K562 (cell line): ENCODE measurements at regions not wholly inside any gene's neighbourhood (a gene's known extent, or its start where the extent isn't known, plus 50 kb on each side); places are given as distances from the start of the nearest gene placed in this dataset.

Source experiments
- ATAC-seq: fragments of 200-7000 bp; cut with Tn5 transposase; 3 replicates; pipeline ENCODE4 v1.9.1; 2020; ENCODE audit warnings: moderate library complexity
- BruUV-seq: library from RNA; stranded (reverse); fragments of 400-500 nt; replicated peaks from 2 replicates; lab custom pipeline; 2021; lab: Mats Ljungman, UMichigan
- CTCF ChIA-PET: fragments of 300-600 bp; formaldehyde crosslinking; extraction: SDS; loops from one replicate; lab custom pipeline; 2021; ENCODE audit warnings: low intra/inter-chr PET ratio; lab: Yijun Ruan, JAX
- POLR2A ChIA-PET: fragments of 300-600, 350-650 bp; sonication (Branson Sonifier 250); formaldehyde crosslinking; extraction: SDS; loops from one replicate; lab custom pipeline; 2021; ENCODE audit warnings: antibody characterized with exemption, inconsistent platforms; lab: Yijun Ruan, JAX
- DNase-seq, 4 experiments: peaks; one replicate each; pipeline versions ENCODE4 v3.0.0 to v3.0.0-alpha.2; 2011 to 2018; ENCODE audit warnings: low spot score in 3 of 4, mixed read lengths in 3 of 4; ENCODE audit errors: extremely low read depth in 1 of 4
- FAIRE-seq: peaks from 2 replicates; lab custom pipeline; 2011; peaks lifted over from hg19 to GRCh38; lab: Jason Lieb, UNC
- H2AFZ ChIP-seq: 2 replicates; pipeline ENCODE4 v1.6.0; 2011; ENCODE audit warnings: low read depth, low read length, control low read depth, inconsistent platforms
- H3K27ac ChIP-seq: fragments of 200-600 bp; 3 replicates; pipeline ENCODE4 v1.8.0; 2011; ENCODE audit warnings: low read depth, mild to moderate bottlenecking, control low read depth, inconsistent platforms, low read length, moderate library complexity, mixed read lengths; ENCODE audit errors: extremely low read depth
- H3K27me3 ChIP-seq, 2 experiments: fragments of 300-600 bp in 1 of 2; 2 replicates in 1 of 2; 3 replicates in 1 of 2; pipeline versions ENCODE4 v1.6.0 to v1.8.0; 2011; ENCODE audit warnings: inconsistent platforms in 2 of 2, low read length in 2 of 2, mild to moderate bottlenecking in 1 of 2, mixed read lengths in 1 of 2, moderate library complexity in 1 of 2; ENCODE audit not compliant: control insufficient read depth in 2 of 2, insufficient read depth in 2 of 2
- H3K36me3 ChIP-seq: fragments of 300-600 bp; 3 replicates; pipeline ENCODE4 v1.8.0; 2011; ENCODE audit warnings: mild to moderate bottlenecking, low read length, inconsistent platforms; ENCODE audit not compliant: control insufficient read depth, insufficient read depth
- H3K4me1 ChIP-seq, 2 experiments: fragments of 200-600 bp in 1 of 2; replicated peaks in 1 of 2; 2 replicates in 1 of 2; 3 replicates in 1 of 2; pipeline versions ENCODE4 v1.5.1 to v1.8.0; 2011; ENCODE audit warnings: inconsistent platforms in 2 of 2, low read length in 2 of 2, mild to moderate bottlenecking in 1 of 2, mixed read lengths in 1 of 2, moderate library complexity in 1 of 2; ENCODE audit not compliant: control insufficient read depth in 2 of 2, insufficient read depth in 2 of 2
- H3K4me2 ChIP-seq: 2 replicates; pipeline ENCODE4 v1.6.1; 2011; ENCODE audit warnings: low read length, control low read depth, inconsistent platforms, mixed read lengths; ENCODE audit not compliant: insufficient read depth
- H3K4me3 ChIP-seq: fragments of 200-600 bp; sonication (generic), shearing (Covaris generic); 2 replicates; pipeline ENCODE4 v1.5.1; 2016; ENCODE audit warnings: control low read depth, inconsistent platforms
- H3K79me2 ChIP-seq: fragments of 200-600 bp; 3 replicates; pipeline ENCODE4 v1.8.0; 2011; ENCODE audit warnings: low read length, inconsistent platforms; ENCODE audit not compliant: control insufficient read depth, insufficient read depth
- H3K9ac ChIP-seq, 2 experiments: 2 replicates each; pipeline versions ENCODE4 v1.6.0 to v1.6.1; 2011; ENCODE audit warnings: low read depth in 2 of 2, low read length in 2 of 2, control low read depth in 1 of 2, inconsistent platforms in 1 of 2, mild to moderate bottlenecking in 1 of 2, mixed read lengths in 1 of 2; ENCODE audit not compliant: insufficient read depth in 1 of 2
- H3K9me1 ChIP-seq: one replicate; pipeline ENCODE4 v1.6.0; 2011; ENCODE audit warnings: inconsistent platforms, mild to moderate bottlenecking, low read length, moderate library complexity; ENCODE audit not compliant: control insufficient read depth, insufficient read depth
- H3K9me3 ChIP-seq: replicated peaks from 2 replicates; pipeline ENCODE4 v1.5.1; 2011; ENCODE audit warnings: low read depth, low read length, inconsistent platforms; ENCODE audit not compliant: control insufficient read depth, insufficient read depth
- H4K20me1 ChIP-seq: replicated peaks from 2 replicates; pipeline ENCODE4 v1.6.1; 2011; ENCODE audit warnings: low read length, inconsistent platforms, mixed read lengths; ENCODE audit not compliant: control insufficient read depth, insufficient read depth
- CREB1 ChIP-seq, 2 experiments: sonication (generic) in 1 of 2; formaldehyde crosslinking in 1 of 2; IDR thresholded peaks; 2 replicates each; pipeline versions ENCODE4 v1.6.1 to v1.8.0; 2012 to 2022; ENCODE audit warnings: inconsistent platforms in 1 of 2, mild to moderate bottlenecking in 1 of 2, missing genetic modification reagents in 1 of 2, moderate library complexity in 1 of 2
- GABPB1 ChIP-seq: sonication (generic); formaldehyde crosslinking; IDR thresholded peaks from 2 replicates; pipeline ENCODE4 v1.8.0; 2022; ENCODE audit warnings: mild to moderate bottlenecking, missing genetic modification reagents
- HDAC2 ChIP-seq: fragments of 450-650 bp; IDR thresholded peaks from 2 replicates; pipeline ENCODE4 v1.6.1; 2016; ENCODE audit warnings: mild to moderate bottlenecking
- LARP7 ChIP-seq: fragments of 450-650 bp; IDR thresholded peaks from 2 replicates; pipeline ENCODE4 v1.6.1; 2016
- MCM7 ChIP-seq, 2 experiments: fragments of 450-650 bp; IDR thresholded peaks; 2 replicates each; pipeline ENCODE4 v1.6.1; 2016 to 2018
- MECOM ChIP-seq: fragments of 250-450 bp; sonication (Bioruptor Pico); IDR thresholded peaks from 2 replicates; pipeline ENCODE4 v1.8.0; 2022; ENCODE audit warnings: inconsistent platforms
- POLR3A ChIP-seq: IDR thresholded peaks from 2 replicates; pipeline ENCODE4 v1.6.1; 2011; ENCODE audit warnings: borderline replicate concordance, mild to moderate bottlenecking, moderate library complexity; ENCODE audit not compliant: insufficient read length, insufficient read depth; ENCODE audit errors: extremely low read depth
- RBM39 ChIP-seq: fragments of 200-400 bp; formaldehyde crosslinking; optimal IDR thresholded peaks from 2 replicates; pipeline ENCODE3; 2018; ENCODE audit warnings: low read depth, low read length
- WHSC1 ChIP-seq: IDR thresholded peaks from one replicate; pipeline ENCODE4 v1.6.1; 2012; ENCODE audit warnings: low read length, control low read depth, inconsistent platforms
- ZNF23 ChIP-seq: fragments of 250-450 bp; sonication (Bioruptor Pico); IDR thresholded peaks from 2 replicates; pipeline ENCODE4 v1.4.0; 2020; ENCODE audit warnings: mild to moderate bottlenecking
- ZNF263 ChIP-seq: sonication (generic); formaldehyde crosslinking; IDR thresholded peaks from 2 replicates; pipeline ENCODE4 v1.8.0; 2022; ENCODE audit warnings: mild to moderate bottlenecking, missing genetic modification reagents, borderline replicate concordance
- ZNF75A ChIP-seq: fragments of 450-650 bp; formaldehyde crosslinking; IDR thresholded peaks from 2 replicates; pipeline ENCODE4 v1.4.0; 2020; ENCODE audit warnings: mild to moderate bottlenecking
- ZNF778 ChIP-seq: fragments of 450-650 bp; formaldehyde crosslinking; IDR thresholded peaks from 2 replicates; pipeline ENCODE4 v1.4.0; 2020; ENCODE audit warnings: mild to moderate bottlenecking, moderate library complexity
- WGBS: fragments of 100-300 bp; shearing (Covaris generic); methylation state at CpG from one replicate; pipeline ENCODE4 v1.1.6; 2016; ENCODE audit warnings: low coverage, mixed read lengths; ENCODE audit not compliant: insufficient coverage; ENCODE audit errors: missing lambda C conversion rate; 5-methylcytosine and 5-hydroxymethylcytosine counted together
- in situ Hi-C: fragments of 300-500 bp; cut with MboI; formaldehyde crosslinking; loops from 4 replicates; pipeline ENCODE4 v1.15.0; 2018; ENCODE audit warnings: inconsistent platforms, mixed read lengths
- intact Hi-C: fragments of 100-400 bp; cut with micrococcal nuclease; formaldehyde crosslinking; loops from 2 replicates; pipeline ENCODE4 v1.14.2; 2022
- TF ChIP-seq, protein P1 (sequence below): fragments of 450-650 bp; IDR thresholded peaks from 2 replicates; pipeline ENCODE4 v1.6.1; 2016; ENCODE audit warnings: antibody characterized with exemption
- TF ChIP-seq, protein P2 (sequence below): fragments of 250-450 bp; sonication (Bioruptor Pico); IDR thresholded peaks from 2 replicates; pipeline ENCODE4 v1.5.1; 2021; ENCODE audit warnings: mild to moderate bottlenecking
- TF ChIP-seq, protein P3 (sequence below), 3 experiments: IDR thresholded peaks in 2 of 3; conservative IDR thresholded peaks in 1 of 3; 2 replicates each; pipeline ENCODE4 v1.5.1; 2011 to 2012; ENCODE audit warnings: low read length in 3 of 3, mild to moderate bottlenecking in 3 of 3, control low read depth in 2 of 3, improper control_type of control experiment in 1 of 3, inconsistent platforms in 1 of 3, low read depth in 1 of 3, mixed read lengths in 1 of 3, moderate library complexity in 1 of 3; ENCODE audit not compliant: insufficient read depth in 2 of 3
- TF ChIP-seq, protein P4 (sequence below), 2 experiments: fragments of 250-450 bp in 1 of 2; fragments of 450-650 bp in 1 of 2; sonication (Bioruptor Pico) in 1 of 2; IDR thresholded peaks; 2 replicates each; pipeline versions ENCODE4 v1.6.1 to v1.8.0; 2016 to 2021; ENCODE audit warnings: mild to moderate bottlenecking in 2 of 2, moderate library complexity in 2 of 2, missing compliant biosample characterization in 1 of 2, missing genetic modification characterization in 1 of 2

DNA sequence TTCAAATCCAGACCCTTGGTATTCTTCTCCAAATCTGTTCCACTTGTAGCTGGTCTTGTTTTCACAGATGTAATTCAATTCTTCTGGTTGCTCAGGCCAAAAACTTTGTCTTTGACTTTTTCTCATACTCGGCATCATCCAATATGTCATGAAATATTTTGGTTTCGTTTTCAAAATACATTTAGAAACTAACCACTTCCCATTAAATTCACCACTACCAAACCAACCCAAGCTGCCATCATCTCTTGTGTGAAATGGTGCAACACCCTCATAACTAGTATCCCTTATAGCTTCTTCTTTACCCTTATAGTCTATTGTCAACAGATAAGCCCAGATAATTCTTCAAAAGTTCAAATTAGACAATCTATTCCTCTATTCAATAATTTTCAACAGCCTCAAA is 192.1 kb downstream of the PRR32 start (continued):
- TF ChIP-seq, protein P1, sequence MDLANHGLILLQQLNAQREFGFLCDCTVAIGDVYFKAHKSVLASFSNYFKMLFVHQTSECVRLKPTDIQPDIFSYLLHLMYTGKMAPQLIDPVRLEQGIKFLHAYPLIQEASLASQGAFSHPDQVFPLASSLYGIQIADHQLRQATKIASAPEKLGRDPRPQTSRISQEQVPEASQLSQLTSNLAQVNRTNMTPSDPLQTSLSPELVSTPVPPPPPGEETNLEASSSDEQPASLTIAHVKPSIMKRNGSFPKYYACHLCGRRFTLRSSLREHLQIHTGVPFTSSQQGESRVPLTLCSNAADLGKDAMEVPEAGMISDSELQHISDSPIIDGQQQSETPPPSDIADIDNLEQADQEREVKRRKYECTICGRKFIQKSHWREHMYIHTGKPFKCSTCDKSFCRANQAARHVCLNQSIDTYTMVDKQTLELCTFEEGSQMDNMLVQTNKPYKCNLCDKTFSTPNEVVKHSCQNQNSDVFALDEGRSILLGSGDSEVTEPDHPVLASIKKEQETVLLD = no peak
- TF ChIP-seq LARP7 (no peak), CREB1 (IDR thresholded peaks at IDR 0.05) (no peak), CREB1 (CRISPR knock-in tag; IDR thresholded peaks at IDR 0.05) (no peak), ZNF263 (CRISPR knock-in tag) (no peak), MCM7 (IDR thresholded peaks at IDR 0.05) (no peak), MECOM (CRISPR knock-in tag) (no peak), HDAC2 (no peak), POLR3A (no peak), ZNF778 (CRISPR knock-in tag) (no peak)

DNA sequence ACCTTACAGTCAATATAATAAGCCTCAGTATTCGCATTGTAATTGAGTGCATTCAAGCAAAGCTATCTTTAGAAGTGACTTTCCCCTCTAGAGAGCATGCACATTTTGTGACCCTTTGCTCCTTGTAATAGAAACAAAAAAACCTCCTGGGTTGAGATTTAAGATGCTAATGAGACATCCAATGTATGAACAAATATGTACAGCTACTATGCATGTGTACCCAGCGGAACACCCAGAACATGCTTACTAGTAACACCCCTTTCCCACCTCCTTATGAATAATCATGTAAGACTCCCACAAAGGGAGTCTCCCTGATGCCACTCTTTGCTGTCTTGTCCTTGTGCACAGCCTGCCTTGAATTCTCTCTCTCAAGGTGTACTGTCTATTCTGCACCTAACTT is 205.5 kb downstream of the PRR32 start:
- no peak for ATAC-seq
- intact Hi-C loops = no loop called here
- Histone ChIP-seq H3K27me3 (no peaks in the 10 kb centered on the region), H3K9ac (no peak overlapping the region), H4K20me1 (no peaks in the 10 kb centered on the region), H3K36me3 (no peaks in the 10 kb centered on the region), H2AFZ (no peak overlapping the region), H3K4me1 (no peaks in the 10 kb centered on the region), H3K9me3 (no peaks in the 10 kb centered on the region), H3K4me3 (no peak overlapping the region), H3K79me2 (no peaks in the 10 kb centered on the region), H3K9me1 (no peaks in the 10 kb centered on the region), H3K4me2 (no peak overlapping the region), H3K27ac (no peak overlapping the region)
- BruUV-seq = no TSS peak
- no peak for FAIRE-seq
- in situ Hi-C loops = no loop called here
- POLR2A ChIA-PET = no interaction called here
- 0% methylated on average over 2 of the region's 2 CpGs for WGBS
- CTCF ChIA-PET = no interaction called here
- no peak for DNase-seq
- TF ChIP-seq RBM39 = no peak
- TF ChIP-seq, protein P2, sequence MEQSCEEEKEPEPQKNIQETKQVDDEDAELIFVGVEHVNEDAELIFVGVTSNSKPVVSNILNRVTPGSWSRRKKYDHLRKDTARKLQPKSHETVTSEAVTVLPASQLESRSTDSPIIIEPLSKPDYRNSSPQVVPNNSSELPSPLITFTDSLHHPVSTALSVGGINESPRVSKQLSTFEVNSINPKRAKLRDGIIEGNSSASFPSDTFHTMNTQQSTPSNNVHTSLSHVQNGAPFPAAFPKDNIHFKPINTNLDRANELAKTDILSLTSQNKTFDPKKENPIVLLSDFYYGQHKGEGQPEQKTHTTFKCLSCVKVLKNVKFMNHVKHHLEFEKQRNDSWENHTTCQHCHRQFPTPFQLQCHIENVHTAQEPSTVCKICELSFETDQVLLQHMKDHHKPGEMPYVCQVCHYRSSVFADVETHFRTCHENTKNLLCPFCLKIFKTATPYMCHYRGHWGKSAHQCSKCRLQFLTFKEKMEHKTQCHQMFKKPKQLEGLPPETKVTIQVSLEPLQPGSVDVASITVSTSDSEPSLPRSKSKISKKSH = no peak
- TF ChIP-seq WHSC1 = no peak
- TF ChIP-seq, protein P3, sequence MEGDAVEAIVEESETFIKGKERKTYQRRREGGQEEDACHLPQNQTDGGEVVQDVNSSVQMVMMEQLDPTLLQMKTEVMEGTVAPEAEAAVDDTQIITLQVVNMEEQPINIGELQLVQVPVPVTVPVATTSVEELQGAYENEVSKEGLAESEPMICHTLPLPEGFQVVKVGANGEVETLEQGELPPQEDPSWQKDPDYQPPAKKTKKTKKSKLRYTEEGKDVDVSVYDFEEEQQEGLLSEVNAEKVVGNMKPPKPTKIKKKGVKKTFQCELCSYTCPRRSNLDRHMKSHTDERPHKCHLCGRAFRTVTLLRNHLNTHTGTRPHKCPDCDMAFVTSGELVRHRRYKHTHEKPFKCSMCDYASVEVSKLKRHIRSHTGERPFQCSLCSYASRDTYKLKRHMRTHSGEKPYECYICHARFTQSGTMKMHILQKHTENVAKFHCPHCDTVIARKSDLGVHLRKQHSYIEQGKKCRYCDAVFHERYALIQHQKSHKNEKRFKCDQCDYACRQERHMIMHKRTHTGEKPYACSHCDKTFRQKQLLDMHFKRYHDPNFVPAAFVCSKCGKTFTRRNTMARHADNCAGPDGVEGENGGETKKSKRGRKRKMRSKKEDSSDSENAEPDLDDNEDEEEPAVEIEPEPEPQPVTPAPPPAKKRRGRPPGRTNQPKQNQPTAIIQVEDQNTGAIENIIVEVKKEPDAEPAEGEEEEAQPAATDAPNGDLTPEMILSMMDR (IDR thresholded peaks at IDR 0.05 in 2 of 3, conservative IDR thresholded peaks at IDR 0.05 in 1 of 3; ENCODE audit: insufficient read depth in 2 of 3, low read depth in 1 of 3, low read length in 3 of 3) = no peak
- no peak for TF ChIP-seq GABPB1 (CRISPR knock-in tag)
- no peak for TF ChIP-seq ZNF23
- TF ChIP-seq, protein P4, sequence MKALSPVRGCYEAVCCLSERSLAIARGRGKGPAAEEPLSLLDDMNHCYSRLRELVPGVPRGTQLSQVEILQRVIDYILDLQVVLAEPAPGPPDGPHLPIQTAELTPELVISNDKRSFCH (CRISPR knock-in tag; IDR thresholded peaks at IDR 0.05) = no peak
- TF ChIP-seq, protein P4 (tag; IDR thresholded peaks at IDR 0.05) = no peak
- no peak for TF ChIP-seq ZNF75A (CRISPR knock-in tag)
